ENCODE measurements at regions not wholly inside any gene's neighbourhood (a gene's known extent, or its start where the extent isn't known, plus 50 kb on each side); places are given as distances from the start of the nearest gene placed in this dataset.

GRCh38 chr5:2194236-2194555 lies 311.5 kb upstream of the IRX4 start:
- POLR2A ChIA-PET (ENCODE audit: unreplicated experiment): no interaction called here

GRCh38 chr5:2193542-2194235 lies 311.0 kb upstream of the IRX4 start:
- CTCF ChIA-PET: no interaction called here
- H3K27me3 ChIP-seq (ENCODE audit: low read length): peaks cover 40% of the 10 kb centered on the region
- no peak overlapping the region for H3K4me2 ChIP-seq (ENCODE audit: low read length)

More at GRCh38 chr5:2194236-2194555, 311.5 kb upstream of the IRX4 start:
- H3K4me3 ChIP-seq (ENCODE audit: low read length): no peak overlapping the region
- no peaks in the 10 kb centered on the region for H3K4me1 ChIP-seq (ENCODE audit: insufficient read depth, low read length)
- H3F3A ChIP-seq (ENCODE audit: low read length, unreplicated experiment): no peaks in the 10 kb centered on the region
- H4K20me1 ChIP-seq (ENCODE audit: low read length): no peaks in the 10 kb centered on the region
- no peak overlapping the region for H3K4me2 ChIP-seq (ENCODE audit: low read length)
- H3K27me3 ChIP-seq (ENCODE audit: low read length): peaks cover 36% of the 10 kb centered on the region
- BruUV-seq (replicated peaks): no TSS peak
- no peak for ATAC-seq
- DNase-seq: no peak
- CTCF ChIA-PET: no interaction called here
- intact Hi-C loops (cut with micrococcal nuclease): no loop called here
- H3K9me2 ChIP-seq (replicated peaks; ENCODE audit: low read length): no peaks in the 10 kb centered on the region
- no peaks in the 10 kb centered on the region for H3K9me3 ChIP-seq (ENCODE audit: low read length)
- H3K79me2 ChIP-seq (ENCODE audit: low read length): no peaks in the 10 kb centered on the region
- TF ChIP-seq EZH2phosphoT487 (IDR thresholded peaks at IDR 0.05; ENCODE audit: borderline replicate concordance, low read length) (no peak), EZH2 (IDR thresholded peaks at IDR 0.05; ENCODE audit: low read length, unreplicated experiment) (no peak), CTCF (conservative IDR thresholded peaks at IDR 0.05; ENCODE audit: low read depth, low read length) (no peak)
- H3K36me3 ChIP-seq (ENCODE audit: low read depth, low read length): no peaks in the 10 kb centered on the region
- H3K9ac ChIP-seq (ENCODE audit: low read length): no peak overlapping the region
- no peak overlapping the region for H3K27ac ChIP-seq (ENCODE audit: low read length)
- no peak overlapping the region for H2AFZ ChIP-seq (ENCODE audit: low read length)

More at GRCh38 chr5:2193542-2194235, 311.0 kb upstream of the IRX4 start:
- no peaks in the 10 kb centered on the region for H3K36me3 ChIP-seq (ENCODE audit: low read depth, low read length)
- ATAC-seq (no peak), DNase-seq (no peak)
- H2AFZ ChIP-seq (ENCODE audit: low read length): no peak overlapping the region
- no peaks in the 10 kb centered on the region for H3K79me2 ChIP-seq (ENCODE audit: low read length)
- no peaks in the 10 kb centered on the region for H3F3A ChIP-seq (ENCODE audit: low read length, unreplicated experiment)
- H3K27ac ChIP-seq (ENCODE audit: low read length): no peak overlapping the region
- no peak for TF ChIP-seq EZH2 (IDR thresholded peaks at IDR 0.05; ENCODE audit: low read length, unreplicated experiment)
- no peak for TF ChIP-seq CTCF (conservative IDR thresholded peaks at IDR 0.05; ENCODE audit: low read depth, low read length)
- no peak for TF ChIP-seq EZH2phosphoT487 (IDR thresholded peaks at IDR 0.05; ENCODE audit: borderline replicate concordance, low read length)
- H3K4me1 ChIP-seq (ENCODE audit: insufficient read depth, low read length): no peaks in the 10 kb centered on the region
- BruUV-seq (replicated peaks): no TSS peak
- POLR2A ChIA-PET (ENCODE audit: unreplicated experiment): no interaction called here
- H3K9ac ChIP-seq (ENCODE audit: low read length): no peak overlapping the region
- H3K9me3 ChIP-seq (ENCODE audit: low read length): no peaks in the 10 kb centered on the region
- no peaks in the 10 kb centered on the region for H3K9me2 ChIP-seq (replicated peaks; ENCODE audit: low read length)
- H4K20me1 ChIP-seq (ENCODE audit: low read length): no peaks in the 10 kb centered on the region
- intact Hi-C loops (cut with micrococcal nuclease): no loop called here
- H3K4me3 ChIP-seq (ENCODE audit: low read length): no peak overlapping the region
